Cardiac fibroblast (primary cell): ENCODE measurements at regions not wholly inside any gene's neighbourhood (a gene's known extent, or its start where the extent isn't known, plus 50 kb on each side); places are given as distances from the start of the nearest gene placed in this dataset.

Experiments used
- DNase-seq, 2 donors: peaks; one replicate each; pipeline versions ENCODE4 v3.0.0 to v3.0.0-alpha.2; 2010; ENCODE audit warnings: low read depth in 2 of 2
- H3K4me3 ChIP-seq, 2 donors: replicated peaks in 1 of 2; 1 replicate in 1 of 2; 2 replicates in 1 of 2; pipeline ENCODE4 v1.5.1; 2011; ENCODE audit warnings: low read depth in 2 of 2, low read length in 2 of 2, mild to moderate bottlenecking in 2 of 2, moderate library complexity in 1 of 2
- CTCF ChIP-seq: IDR thresholded peaks from one replicate; pipeline ENCODE4 v1.5.1; 2011; ENCODE audit warnings: low read depth, mild to moderate bottlenecking, low read length, inconsistent platforms

DNA sequence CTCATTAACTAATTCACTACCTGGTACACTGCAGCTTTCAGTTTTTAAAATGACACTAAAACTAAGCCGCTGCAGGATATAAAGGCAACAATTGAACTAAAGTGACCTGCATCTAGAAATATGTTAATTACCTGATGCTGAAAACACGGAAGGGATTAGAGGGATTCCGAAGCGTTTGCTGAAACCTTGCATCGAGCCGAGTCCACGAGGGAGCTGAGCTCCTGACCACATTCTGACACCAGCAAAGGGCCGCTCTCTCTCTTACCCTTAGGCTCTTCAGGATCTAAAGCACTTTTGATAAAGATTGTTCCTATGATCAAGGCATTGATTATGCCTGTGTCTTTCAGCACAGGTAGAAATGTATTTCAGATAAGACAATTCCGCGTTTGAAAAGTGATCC, 59.5 kb upstream of the CDKN3 start:
- TF ChIP-seq CTCF, result no peak
- H3K4me3 ChIP-seq, result no peak overlapping the region
- no peak for DNase-seq

- H3K4me3 ChIP-seq, result no peak overlapping the region
- TF ChIP-seq CTCF, result peak; percentile 54
- peak; percentile 62 to 81 for DNase-seq
Measured at GRCh38 chr14:54338696-54339317, 58.0 kb upstream of the CDKN3 start.

GRCh38 chr14:54339771-54340170, 57.0 kb upstream of the CDKN3 start:
- H3K4me3 ChIP-seq, result no peak overlapping the region
- no peak for TF ChIP-seq CTCF
- no peak for DNase-seq

DNA sequence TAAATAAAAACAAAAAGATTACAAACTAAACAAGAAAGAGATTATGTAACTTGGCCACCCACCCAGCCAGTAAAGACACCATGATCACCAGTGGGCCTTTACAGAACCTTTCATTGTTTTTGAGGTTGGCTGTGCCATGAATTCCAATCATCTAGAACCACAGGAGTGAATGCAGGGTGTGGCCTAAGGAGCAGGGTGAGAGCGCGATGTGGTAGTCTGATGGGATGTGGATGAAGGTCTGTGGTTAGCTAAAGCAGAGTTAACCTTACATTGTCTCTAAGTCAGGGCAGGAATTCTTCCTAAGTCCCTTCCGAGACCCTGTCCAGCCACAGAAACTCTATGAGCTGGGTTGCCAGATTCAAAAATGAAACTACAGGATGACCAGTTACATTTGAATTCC, 54.0 kb upstream of the CDKN3 start:
- no peak overlapping the region for H3K4me3 ChIP-seq
- DNase-seq, result no peak
- TF ChIP-seq CTCF, result no peak

- no peak overlapping the region for H3K4me3 ChIP-seq
- no peak for TF ChIP-seq CTCF
Measured at GRCh38 chr14:54343272-54344121, 53.3 kb upstream of the CDKN3 start.

DNA sequence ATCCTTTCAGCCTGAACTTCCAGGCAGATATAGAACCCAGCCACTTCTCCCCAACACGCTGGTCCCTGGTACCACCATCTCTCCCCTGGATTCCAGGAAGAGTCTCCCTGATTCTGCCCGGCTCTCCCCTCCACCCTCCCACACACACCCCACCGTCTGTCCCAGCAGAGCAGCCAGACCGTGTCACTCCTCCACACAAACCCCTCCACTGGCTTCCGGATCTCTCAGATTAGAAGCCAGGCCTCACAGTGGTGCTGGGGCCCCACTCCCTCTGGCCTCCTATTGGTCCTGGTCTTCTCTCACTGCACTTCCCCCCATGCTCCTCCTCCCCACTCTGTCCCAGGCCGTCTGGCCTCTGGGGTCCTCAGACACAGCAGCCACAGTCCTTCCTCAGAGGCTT, 52.4 kb upstream of the CDKN3 start:
- H3K4me3 ChIP-seq, result no peak overlapping the region
- peak in 1 of 2 donors; percentile 25 for DNase-seq
- no peak for TF ChIP-seq CTCF

More at GRCh38 chr14:54343272-54344121, 53.3 kb upstream of the CDKN3 start:
- DNase-seq, result peak; percentile 24 to 43
